Left cardiac atrium (tissue), 4 donors: ENCODE measurements at regions not wholly inside any gene's neighbourhood (a gene's known extent, or its start where the extent isn't known, plus 50 kb on each side); places are given as distances from the start of the nearest gene placed in this dataset.
"Not testable (repeated sequence)": the region's sequence is repeated elsewhere in the genome, so short reads cannot be mapped to it uniquely, and the experiment has no call there.

ENCODE experiments used
- ATAC-seq, 2 donors: fragments of 200-7000 bp; cut with Tn5 transposase; one replicate each; pipeline ENCODE4 v1.9.1; 2020; ENCODE audit warnings: mild to moderate bottlenecking in 2 of 2, moderate library complexity in 2 of 2
- DNase-seq: peaks from one replicate; pipeline ENCODE4 v3.0.0-alpha.2; 2020
- intact Hi-C, 2 donors: fragments of 100-400 bp; cut with DNase I; formaldehyde crosslinking; loops; one replicate each; pipeline versions ENCODE4 v1.14.1 to v1.15.1; 2022 to 2023
- donor health status: DM: no; HTN: yes; CAD: no.
- donor health status: DM: no; HTN: yes; CAD: no; lungs with severe emphysema.
- donor health status: DM: yes; HTN: yes; CAD: no.
- donor health status: Dilated cardiomyopathy.

- no peak for ATAC-seq
- no peak for DNase-seq
- intact Hi-C loops = no loop called here
These were observed 1272.5 kb upstream of the CDH2 start for GRCh38 chr18:29449424-29449823.

- intact Hi-C loops = no loop called here
- DNase-seq (no peak), ATAC-seq (no peak)
These were observed 1262.5 kb upstream of the CDH2 start for GRCh38 chr18:29439398-29439797.

- ATAC-seq = no peak
- DNase-seq = no peak
- intact Hi-C loops = no loop called here
These were observed 1259.5 kb upstream of the CDH2 start for GRCh38 chr18:29436459-29436858.

- intact Hi-C loops = no loop called here
- ATAC-seq = no peak
These were observed 1257.7 kb upstream of the CDH2 start for GRCh38 chr18:29434650-29435049.

GRCh38 chr18:29430416-29430815, 1253.5 kb upstream of the CDH2 start:
- intact Hi-C loops = no loop called here
- ATAC-seq (no peak), DNase-seq (no peak)

More at GRCh38 chr18:29434650-29435049, 1257.7 kb upstream of the CDH2 start:
- DNase-seq = no peak

- intact Hi-C loops = no loop called here
- no peak for DNase-seq
- ATAC-seq = no peak
These were observed 1241.2 kb upstream of the CDH2 start for GRCh38 chr18:29418136-29418535.

GRCh38 chr18:29406996-29407395, 1230.1 kb upstream of the CDH2 start:
- DNase-seq (no peak), ATAC-seq (no peak)
- intact Hi-C loops = no loop called here

GRCh38 chr18:29397536-29397935, 1220.6 kb upstream of the CDH2 start:
- DNase-seq (no peak), ATAC-seq (no peak)
- intact Hi-C loops = no loop called here

GRCh38 chr18:29383311-29384273, 1206.7 kb upstream of the CDH2 start:
- intact Hi-C loops = no loop called here
- no peak for ATAC-seq

GRCh38 chr18:29378651-29379136, 1201.8 kb upstream of the CDH2 start:
- no peak for ATAC-seq
- DNase-seq = no peak
- intact Hi-C loops = no loop called here

More at GRCh38 chr18:29383311-29384273, 1206.7 kb upstream of the CDH2 start:
- no peak for DNase-seq

GRCh38 chr18:29377346-29377745, 1200.4 kb upstream of the CDH2 start:
- intact Hi-C loops = no loop called here
- DNase-seq (no peak), ATAC-seq (no peak)

- DNase-seq = no peak
- no peak for ATAC-seq
- intact Hi-C loops = no loop called here
These were observed 1196.1 kb upstream of the CDH2 start for GRCh38 chr18:29373000-29373399.

- DNase-seq = no peak
- intact Hi-C loops = no loop called here
- no peak for ATAC-seq
These were observed 1184.9 kb upstream of the CDH2 start for GRCh38 chr18:29361843-29362242.

- intact Hi-C loops, DNase-seq, ATAC-seq: not testable (repeated sequence)
These were observed 1183.7 kb upstream of the CDH2 start for GRCh38 chr18:29360659-29361058.

- DNase-seq, ATAC-seq, intact Hi-C loops: not testable (repeated sequence)
These were observed 1182.3 kb upstream of the CDH2 start for GRCh38 chr18:29359222-29359621.

GRCh38 chr18:29351171-29351570, 1174.2 kb upstream of the CDH2 start:
- intact Hi-C loops = no loop called here
- no peak for DNase-seq
- no peak for ATAC-seq

- intact Hi-C loops = no loop called here
- DNase-seq (no peak), ATAC-seq (no peak)
These were observed 1152.0 kb upstream of the CDH2 start for GRCh38 chr18:29328932-29329331.

- DNase-seq = no peak
- intact Hi-C loops = no loop called here
- ATAC-seq = no peak
These were observed 1149.3 kb upstream of the CDH2 start for GRCh38 chr18:29326214-29326613.

- DNase-seq (no peak), ATAC-seq (no peak)
- intact Hi-C loops = no loop called here
These were observed 1144.6 kb upstream of the CDH2 start for GRCh38 chr18:29321561-29321960.

GRCh38 chr18:29313312-29313711, 1136.4 kb upstream of the CDH2 start:
- ATAC-seq = no peak
- intact Hi-C loops = no loop called here
- DNase-seq = no peak

- ATAC-seq (peak; percentile 51 to 70), DNase-seq (no peak)
- intact Hi-C loops = no loop called here
These were observed 1134.7 kb upstream of the CDH2 start for GRCh38 chr18:29311580-29311979.
